ENCODE measurements at regions not wholly inside any gene's neighbourhood (a gene's known extent, or its start where the extent isn't known, plus 50 kb on each side); places are given as distances from the start of the nearest gene placed in this dataset.

- Mint-ChIP-seq H3K27ac (no peak overlapping the region), H3K4me1 (no peaks in the 10 kb centered on the region), H3K36me3 (ENCODE audit: low read depth) (no peaks in the 10 kb centered on the region), H3K27me3 (no peaks in the 10 kb centered on the region), H3K9me3 (no peaks in the 10 kb centered on the region), H3K4me3 (no peak overlapping the region)
- CTCF ChIA-PET: no interaction called here
- POLR2A ChIA-PET: no interaction called here
- no peak for DNase-seq
Observed at GRCh38 chr11:79982185-79982584, 541.4 kb upstream of the TENM4 start.

- H3K27ac Mint-ChIP-seq: no peak overlapping the region
- ChIA-PET CTCF (interaction anchor here (1.0 kb wide), 1 partner anchor 31 kb away, joined by 3 read pairs; no protein-coding TSS in a partner anchor), POLR2A (no interaction called here)
- no peaks in the 10 kb centered on the region for H3K9me3 Mint-ChIP-seq
- no peak overlapping the region for H3K4me3 Mint-ChIP-seq
- DNase-seq: no peak
- H3K4me1 Mint-ChIP-seq: no peaks in the 10 kb centered on the region
- no peaks in the 10 kb centered on the region for H3K36me3 Mint-ChIP-seq (ENCODE audit: low read depth)
- H3K27me3 Mint-ChIP-seq: no peaks in the 10 kb centered on the region
Observed at GRCh38 chr11:79980916-79981315, 540.1 kb upstream of the TENM4 start.

GRCh38 chr11:79973721-79974617 lies 533.1 kb upstream of the TENM4 start:
- no peak for DNase-seq
- no peaks in the 10 kb centered on the region for H3K27me3 Mint-ChIP-seq
- POLR2A ChIA-PET: no interaction called here
- H3K4me1 Mint-ChIP-seq: no peaks in the 10 kb centered on the region
- CTCF ChIA-PET: no interaction called here
- no peaks in the 10 kb centered on the region for H3K36me3 Mint-ChIP-seq (ENCODE audit: low read depth)
- H3K27ac Mint-ChIP-seq: no peak overlapping the region
- no peaks in the 10 kb centered on the region for H3K9me3 Mint-ChIP-seq
- H3K4me3 Mint-ChIP-seq: no peak overlapping the region

- ChIA-PET POLR2A (no interaction called here), CTCF (no interaction called here)
- Mint-ChIP-seq H3K9me3 (no peaks in the 10 kb centered on the region), H3K27ac (no peak overlapping the region), H3K4me3 (no peak overlapping the region), H3K36me3 (ENCODE audit: low read depth) (no peaks in the 10 kb centered on the region), H3K4me1 (no peaks in the 10 kb centered on the region), H3K27me3 (no peaks in the 10 kb centered on the region)
- no peak for DNase-seq
Observed at GRCh38 chr11:79971255-79971654, 530.4 kb upstream of the TENM4 start.

- POLR2A ChIA-PET: no interaction called here
- Mint-ChIP-seq H3K36me3 (ENCODE audit: low read depth) (no peaks in the 10 kb centered on the region), H3K4me1 (no peaks in the 10 kb centered on the region), H3K9me3 (no peaks in the 10 kb centered on the region), H3K27me3 (no peaks in the 10 kb centered on the region), H3K4me3 (no peak overlapping the region), H3K27ac (no peak overlapping the region)
- CTCF ChIA-PET: no interaction called here
- DNase-seq: no peak
Observed at GRCh38 chr11:79966592-79966991, 525.8 kb upstream of the TENM4 start.

GRCh38 chr11:79963856-79964645 lies 523.2 kb upstream of the TENM4 start:
- Mint-ChIP-seq H3K9me3 (peaks cover 9% of the 10 kb centered on the region), H3K4me3 (no peak overlapping the region), H3K4me1 (no peaks in the 10 kb centered on the region), H3K36me3 (ENCODE audit: low read depth) (no peaks in the 10 kb centered on the region), H3K27me3 (no peaks in the 10 kb centered on the region), H3K27ac (no peak overlapping the region)
- ChIA-PET CTCF (interaction anchor here (0.5 kb wide), 1 partner anchor 397 kb away, joined by 3 read pairs; no protein-coding TSS in a partner anchor), POLR2A (no interaction called here)
- DNase-seq: no peak

- H3K9me3 Mint-ChIP-seq: peaks cover 18% of the 10 kb centered on the region
- no peaks in the 10 kb centered on the region for H3K4me1 Mint-ChIP-seq
- no peak overlapping the region for H3K27ac Mint-ChIP-seq
- no peak overlapping the region for H3K4me3 Mint-ChIP-seq
- no peaks in the 10 kb centered on the region for H3K36me3 Mint-ChIP-seq (ENCODE audit: low read depth)
- CTCF ChIA-PET: no interaction called here
- DNase-seq: no peak
- POLR2A ChIA-PET: no interaction called here
- no peaks in the 10 kb centered on the region for H3K27me3 Mint-ChIP-seq
Observed at GRCh38 chr11:79960461-79960860, 519.6 kb upstream of the TENM4 start.

- Mint-ChIP-seq H3K36me3 (ENCODE audit: low read depth) (no peaks in the 10 kb centered on the region), H3K9me3 (peaks cover 18% of the 10 kb centered on the region), H3K4me3 (no peak overlapping the region), H3K27me3 (no peaks in the 10 kb centered on the region), H3K27ac (no peak overlapping the region), H3K4me1 (no peaks in the 10 kb centered on the region)
- ChIA-PET CTCF (no interaction called here), POLR2A (no interaction called here)
- no peak for DNase-seq
Observed at GRCh38 chr11:79959318-79959717, 518.5 kb upstream of the TENM4 start.

GRCh38 chr11:79957702-79958101 lies 516.9 kb upstream of the TENM4 start:
- POLR2A ChIA-PET: no interaction called here
- Mint-ChIP-seq H3K27ac (no peak overlapping the region), H3K4me1 (no peaks in the 10 kb centered on the region), H3K4me3 (no peak overlapping the region), H3K36me3 (ENCODE audit: low read depth) (no peaks in the 10 kb centered on the region), H3K9me3 (peaks cover 18% of the 10 kb centered on the region), H3K27me3 (no peaks in the 10 kb centered on the region)
- DNase-seq: no peak
- CTCF ChIA-PET: no interaction called here

GRCh38 chr11:79956061-79956460 lies 515.2 kb upstream of the TENM4 start:
- Mint-ChIP-seq H3K4me1 (no peaks in the 10 kb centered on the region), H3K27me3 (no peaks in the 10 kb centered on the region), H3K9me3 (peaks cover 18% of the 10 kb centered on the region), H3K36me3 (ENCODE audit: low read depth) (no peaks in the 10 kb centered on the region), H3K27ac (no peak overlapping the region), H3K4me3 (no peak overlapping the region)
- POLR2A ChIA-PET: no interaction called here
- DNase-seq: no peak
- CTCF ChIA-PET: no interaction called here

- Mint-ChIP-seq H3K4me1 (no peaks in the 10 kb centered on the region), H3K9me3 (peaks cover 5% of the 10 kb centered on the region), H3K36me3 (ENCODE audit: low read depth) (no peaks in the 10 kb centered on the region), H3K4me3 (no peak overlapping the region), H3K27me3 (no peaks in the 10 kb centered on the region), H3K27ac (no peak overlapping the region)
- DNase-seq: no peak
- POLR2A ChIA-PET: no interaction called here
- CTCF ChIA-PET: no interaction called here
Observed at GRCh38 chr11:79953629-79954028, 512.8 kb upstream of the TENM4 start.

- Mint-ChIP-seq H3K4me3 (no peak overlapping the region), H3K27me3 (no peaks in the 10 kb centered on the region), H3K9me3 (no peaks in the 10 kb centered on the region), H3K4me1 (no peaks in the 10 kb centered on the region), H3K36me3 (ENCODE audit: low read depth) (no peaks in the 10 kb centered on the region), H3K27ac (no peak overlapping the region)
- DNase-seq: no peak
- ChIA-PET POLR2A (no interaction called here), CTCF (no interaction called here)
Observed at GRCh38 chr11:79950741-79951140, 509.9 kb upstream of the TENM4 start.

GRCh38 chr11:79950172-79950571 lies 509.3 kb upstream of the TENM4 start:
- H3K36me3 Mint-ChIP-seq (ENCODE audit: low read depth): no peaks in the 10 kb centered on the region
- ChIA-PET POLR2A (no interaction called here), CTCF (interaction anchor here (1.0 kb wide), 1 partner anchor 30 kb away, joined by 3 read pairs; no protein-coding TSS in a partner anchor)
- DNase-seq: no peak
- H3K27ac Mint-ChIP-seq: no peak overlapping the region
- no peaks in the 10 kb centered on the region for H3K27me3 Mint-ChIP-seq
- no peaks in the 10 kb centered on the region for H3K4me1 Mint-ChIP-seq
- no peak overlapping the region for H3K4me3 Mint-ChIP-seq
- no peaks in the 10 kb centered on the region for H3K9me3 Mint-ChIP-seq

Measured in activated CD4-positive, alpha-beta T cell treated with anti-CD3 and anti-CD28 coated beads, Interleukin-2, amount 10 ng/mL, durations not matched to agents 7 days and 5 days (primary cell).